GM19467 (cell line): ENCODE measurements at regions not wholly inside any gene's neighbourhood (a gene's known extent, or its start where the extent isn't known, plus 50 kb on each side); places are given as distances from the start of the nearest gene placed in this dataset.
"Not testable (repeated sequence)": the region's sequence is repeated elsewhere in the genome, so short reads cannot be mapped to it uniquely, and the experiment has no call there.

Source experiments
- ATAC-seq: cut with Tn5 transposase; IDR thresholded peaks from one replicate; pipeline ENCODE4 v1.9.1; 2021; ENCODE audit warnings: mild to moderate bottlenecking, moderate library complexity; ENCODE audit not compliant: unreplicated experiment

- no peak for ATAC-seq
These were observed 201.0 kb upstream of the NABP1 start for GRCh38 chr2:191476901-191477300.

- no peak for ATAC-seq
These were observed 198.9 kb upstream of the NABP1 start for GRCh38 chr2:191478799-191479679.

- ATAC-seq: no peak
These were observed 198.3 kb upstream of the NABP1 start for GRCh38 chr2:191479680-191480023.

- no peak for ATAC-seq
These were observed 196.4 kb upstream of the NABP1 start for GRCh38 chr2:191481305-191482070.

DNA sequence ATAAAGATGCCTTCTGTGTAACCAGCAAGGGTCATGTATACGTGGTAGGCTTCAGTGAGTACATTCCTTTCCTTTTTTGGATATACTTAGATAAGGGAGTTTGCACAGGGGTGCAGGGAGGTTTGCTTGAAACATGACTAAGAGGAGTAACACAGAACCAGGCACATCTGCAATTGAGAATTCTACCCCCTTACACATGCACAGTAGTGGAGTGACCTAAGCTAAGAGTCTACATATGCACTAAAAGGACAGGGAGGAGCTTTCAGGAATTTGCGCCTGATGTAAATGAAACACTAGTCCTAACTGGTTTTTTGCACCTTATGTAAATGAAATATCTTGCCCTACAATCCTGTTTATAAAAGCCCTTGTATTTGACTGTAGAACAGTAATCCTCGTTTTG, 194.8 kb upstream of the NABP1 start:
- no peak for ATAC-seq

DNA sequence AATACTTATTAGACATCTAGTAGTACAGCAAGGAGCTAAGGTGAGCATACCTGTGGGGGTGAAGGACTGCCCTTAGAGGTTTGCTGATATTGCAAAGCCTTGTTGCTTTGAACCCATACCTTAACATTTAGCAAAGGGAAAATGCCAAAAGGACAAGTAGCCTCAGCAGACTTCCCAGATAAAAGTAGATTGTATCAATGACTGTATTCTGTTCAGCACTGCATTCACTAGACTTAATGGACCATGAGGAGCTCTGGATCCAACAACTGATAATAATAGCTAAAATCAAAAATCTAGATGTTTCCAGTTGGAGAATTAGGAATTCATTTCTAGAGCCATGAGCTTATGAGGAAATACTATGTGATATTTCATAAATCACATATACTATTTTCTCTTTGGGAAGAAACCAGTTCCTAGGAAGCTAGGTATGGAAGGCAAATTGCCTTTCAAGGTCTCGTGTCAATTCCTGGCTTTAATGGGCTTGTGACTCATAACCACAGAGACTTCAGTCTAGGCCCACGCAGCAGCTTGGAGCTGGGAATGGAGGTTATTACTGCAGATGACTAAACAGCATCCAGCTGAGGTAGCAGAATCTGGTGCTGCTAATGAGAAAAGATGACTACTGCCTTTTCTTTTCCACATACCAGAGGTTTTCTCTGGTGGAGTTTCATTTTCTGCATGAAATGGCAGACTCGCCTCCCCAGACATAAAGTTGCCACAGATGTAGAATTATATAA, 191.2 kb upstream of the NABP1 start:
- ATAC-seq: no peak

- no peak for ATAC-seq
These were observed 189.8 kb upstream of the NABP1 start for GRCh38 chr2:191488135-191488534.

DNA sequence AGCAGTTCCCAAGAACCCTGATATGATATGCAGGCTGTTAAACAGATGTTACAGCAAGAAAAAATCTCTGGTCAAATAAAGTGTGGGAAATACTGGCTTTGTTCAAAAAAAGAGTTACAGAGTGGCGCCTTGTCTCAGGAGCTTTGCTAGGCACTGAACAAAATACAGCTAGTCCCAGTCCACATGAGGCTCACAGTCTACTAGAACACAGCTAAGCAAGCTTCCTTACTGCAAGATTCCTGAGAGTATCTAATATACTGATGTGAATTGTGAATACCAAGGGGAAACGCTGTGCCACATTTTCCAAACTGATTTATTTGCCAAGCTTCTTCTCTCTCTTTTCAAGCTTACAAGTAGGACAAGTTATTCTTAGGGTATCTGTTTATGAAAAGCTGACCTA, 188.8 kb upstream of the NABP1 start:
- no peak for ATAC-seq

- ATAC-seq: no peak
These were observed 181.1 kb upstream of the NABP1 start for GRCh38 chr2:191496838-191497237.

DNA sequence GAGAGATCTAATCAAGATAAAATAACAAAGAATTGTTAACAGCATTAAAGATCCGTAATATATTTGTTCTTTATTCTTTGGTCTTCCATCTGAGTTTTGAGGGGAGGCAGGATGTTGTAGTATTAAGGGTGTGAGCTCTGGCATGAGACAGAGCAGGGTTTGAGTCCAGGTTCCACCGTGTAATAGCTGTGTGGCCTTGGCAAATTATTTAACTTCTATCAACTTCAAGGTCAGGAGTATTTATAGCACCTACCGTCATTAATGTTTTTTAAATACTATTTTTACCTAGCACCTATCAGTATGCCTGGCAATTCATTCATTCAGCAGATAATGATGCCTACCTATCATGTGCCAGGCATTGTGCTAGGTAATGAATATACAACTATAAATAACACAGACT, 180.1 kb upstream of the NABP1 start:
- ATAC-seq: no peak

- ATAC-seq: no peak
These were observed 178.9 kb upstream of the NABP1 start for GRCh38 chr2:191499050-191499449.

- ATAC-seq: no peak
These were observed 177.9 kb upstream of the NABP1 start for GRCh38 chr2:191499874-191500565.

DNA sequence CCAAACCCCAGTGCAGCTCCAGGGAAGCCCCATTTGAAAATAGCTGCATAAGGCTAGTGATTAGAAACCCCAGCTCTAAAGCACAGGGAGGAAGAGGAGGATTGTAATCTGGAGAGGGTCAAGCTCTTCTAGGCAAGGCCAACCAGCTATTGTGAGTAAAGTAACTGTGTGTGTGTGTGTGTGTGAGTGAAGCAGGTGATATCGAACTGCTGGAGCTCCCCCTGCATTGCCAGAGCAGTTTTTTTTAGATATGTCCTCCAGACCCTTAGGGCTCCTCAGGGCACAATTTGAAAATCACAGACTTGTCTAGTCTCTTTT, 177.4 kb upstream of the NABP1 start:
- ATAC-seq: no peak

- no peak for ATAC-seq
These were observed 176.9 kb upstream of the NABP1 start for GRCh38 chr2:191500884-191501560.

DNA sequence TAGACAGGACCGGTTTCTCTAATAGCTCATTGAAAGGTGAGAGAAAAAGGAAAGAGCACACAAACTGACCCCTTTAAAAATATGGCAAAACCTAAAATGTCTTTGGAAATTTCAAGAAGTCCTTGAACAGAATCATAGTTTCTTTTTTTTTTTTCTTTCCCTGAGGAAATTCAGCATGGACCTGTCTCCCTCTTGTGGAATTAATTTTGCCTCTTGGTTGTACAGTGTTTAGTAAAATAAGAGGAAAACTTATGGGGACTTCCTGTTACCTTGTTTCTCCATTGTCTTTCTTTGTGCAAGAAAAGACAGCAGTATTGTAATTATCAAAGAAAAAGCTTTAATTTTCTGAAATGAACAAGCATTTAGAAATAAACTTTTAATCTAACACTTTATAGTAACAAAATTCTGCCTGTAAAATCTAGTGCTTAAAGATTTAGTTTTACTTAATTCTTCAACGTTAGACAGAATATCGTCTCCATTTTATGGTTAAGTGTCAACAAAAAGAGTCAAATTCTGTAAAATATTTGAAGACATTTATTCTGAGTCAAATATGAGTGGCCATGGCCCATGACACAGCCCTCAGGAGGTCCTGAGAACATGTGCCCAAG, 176.3 kb upstream of the NABP1 start:
- no peak for ATAC-seq

GRCh38 chr2:191506515-191506914, 171.4 kb upstream of the NABP1 start:
- ATAC-seq: no peak

DNA sequence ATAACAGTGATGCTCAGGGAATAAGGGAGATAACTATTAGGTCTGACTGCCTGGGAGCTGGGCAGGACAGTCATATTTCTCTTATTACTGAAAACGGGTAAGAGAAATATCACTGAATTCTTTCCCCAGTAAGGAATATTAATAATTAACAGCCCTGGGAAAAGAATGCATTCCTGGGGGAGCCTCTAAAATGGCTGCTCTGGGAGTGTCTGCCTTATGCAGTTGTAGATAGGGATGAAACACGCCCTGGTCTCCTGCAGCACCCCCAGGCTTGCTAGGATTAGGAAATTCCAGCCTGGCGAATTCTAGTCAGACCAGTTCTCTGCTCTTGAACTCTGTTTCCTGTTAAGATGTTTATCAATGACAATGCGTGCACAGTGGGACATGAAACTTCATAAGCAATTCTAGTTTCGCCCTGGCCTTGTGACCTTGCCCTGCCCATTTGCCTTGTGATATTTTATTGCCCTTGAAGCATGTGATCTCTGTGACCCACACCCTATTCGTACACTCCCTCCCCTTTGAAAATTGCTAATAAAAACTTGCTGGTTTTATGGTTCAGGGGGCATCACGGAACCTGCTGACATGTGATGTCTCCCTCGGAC, 170.6 kb upstream of the NABP1 start:
- ATAC-seq: not testable (repeated sequence)

- ATAC-seq: no peak
These were observed 169.2 kb upstream of the NABP1 start for GRCh38 chr2:191508738-191509137.

GRCh38 chr2:191512216-191512835, 165.6 kb upstream of the NABP1 start:
- ATAC-seq: no peak
